ENCODE measurements at regions not wholly inside any gene's neighbourhood (a gene's known extent, or its start where the extent isn't known, plus 50 kb on each side); places are given as distances from the start of the nearest gene placed in this dataset.

DNA sequence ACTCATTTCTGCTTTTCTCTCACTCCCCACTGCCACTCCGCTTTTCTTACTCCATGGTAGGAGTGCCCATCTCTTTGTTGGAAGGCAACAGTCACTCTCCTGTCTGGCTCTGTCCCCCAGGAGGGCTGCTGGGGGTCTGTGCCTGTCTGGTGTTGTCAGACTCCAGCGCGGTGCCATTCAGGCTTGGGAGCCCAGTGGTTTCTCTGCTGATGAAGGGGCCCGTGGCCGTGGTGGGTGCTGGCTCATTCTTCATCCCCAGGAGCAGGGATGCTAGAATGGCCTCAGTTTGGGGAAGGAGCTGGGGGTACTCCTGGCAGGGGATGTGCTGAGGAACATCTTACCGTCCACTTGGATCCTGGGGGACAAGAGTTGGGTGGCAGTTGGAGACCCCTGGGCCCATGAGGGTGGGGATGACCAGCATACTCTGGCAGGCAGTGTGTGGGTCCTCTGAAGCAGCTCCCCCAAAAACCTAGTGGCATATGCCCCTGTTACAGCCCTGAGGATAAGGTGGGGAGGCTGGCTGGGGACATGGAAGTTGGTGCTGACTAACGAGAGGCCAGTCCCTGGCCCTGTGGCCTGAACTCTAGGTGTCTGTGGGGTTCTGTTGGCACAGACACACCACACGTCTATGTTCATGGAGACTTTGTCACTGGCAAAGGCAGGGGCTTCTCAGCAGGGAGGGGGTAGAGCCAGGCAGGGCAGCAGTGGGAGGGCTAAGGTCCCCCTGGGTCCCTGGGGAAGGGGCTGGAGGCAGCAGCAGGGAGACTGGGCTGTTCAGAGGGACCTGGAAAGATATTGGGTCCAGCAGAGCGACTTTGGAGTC is 102.8 kb upstream of the RET start:
- H3K9me3 ChIP-seq: no peaks in the 10 kb centered on the region
- peak; percentile 34 for DNase-seq (ENCODE audit: low spot score)
- TF ChIP-seq, protein P1, sequence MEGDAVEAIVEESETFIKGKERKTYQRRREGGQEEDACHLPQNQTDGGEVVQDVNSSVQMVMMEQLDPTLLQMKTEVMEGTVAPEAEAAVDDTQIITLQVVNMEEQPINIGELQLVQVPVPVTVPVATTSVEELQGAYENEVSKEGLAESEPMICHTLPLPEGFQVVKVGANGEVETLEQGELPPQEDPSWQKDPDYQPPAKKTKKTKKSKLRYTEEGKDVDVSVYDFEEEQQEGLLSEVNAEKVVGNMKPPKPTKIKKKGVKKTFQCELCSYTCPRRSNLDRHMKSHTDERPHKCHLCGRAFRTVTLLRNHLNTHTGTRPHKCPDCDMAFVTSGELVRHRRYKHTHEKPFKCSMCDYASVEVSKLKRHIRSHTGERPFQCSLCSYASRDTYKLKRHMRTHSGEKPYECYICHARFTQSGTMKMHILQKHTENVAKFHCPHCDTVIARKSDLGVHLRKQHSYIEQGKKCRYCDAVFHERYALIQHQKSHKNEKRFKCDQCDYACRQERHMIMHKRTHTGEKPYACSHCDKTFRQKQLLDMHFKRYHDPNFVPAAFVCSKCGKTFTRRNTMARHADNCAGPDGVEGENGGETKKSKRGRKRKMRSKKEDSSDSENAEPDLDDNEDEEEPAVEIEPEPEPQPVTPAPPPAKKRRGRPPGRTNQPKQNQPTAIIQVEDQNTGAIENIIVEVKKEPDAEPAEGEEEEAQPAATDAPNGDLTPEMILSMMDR (IDR thresholded peaks at IDR 0.05): no peak

DNA sequence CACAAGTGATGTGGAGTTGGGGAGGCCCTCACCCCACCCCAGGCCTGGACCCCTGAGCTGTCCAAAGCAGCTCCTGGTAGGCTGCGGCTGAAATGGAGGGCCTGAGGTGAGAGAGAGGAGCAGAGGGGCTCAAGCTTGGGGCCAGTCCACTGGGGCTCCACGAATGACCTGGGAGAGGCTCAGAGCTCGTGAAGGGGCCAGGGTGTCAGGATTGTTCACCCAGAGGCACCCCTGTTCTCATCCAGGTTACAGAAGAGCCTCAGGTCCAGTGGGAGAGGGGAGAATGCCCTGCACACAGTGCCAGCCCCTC is 102.2 kb upstream of the RET start:
- Histone ChIP-seq H3K36me3 (no peaks in the 10 kb centered on the region), H3K27ac (no peak overlapping the region), H3K27me3 (no peaks in the 10 kb centered on the region), H3K4me3 (no peak overlapping the region), H3K9me3 (no peaks in the 10 kb centered on the region), H3K4me1 (no peaks in the 10 kb centered on the region)
- DNase-seq (ENCODE audit: low spot score): no peak
- TF ChIP-seq, protein P1 (IDR thresholded peaks at IDR 0.05): no peak

More for the DNA sequence above, 102.8 kb upstream of the RET start:
- Histone ChIP-seq H3K36me3 (no peaks in the 10 kb centered on the region), H3K4me1 (no peaks in the 10 kb centered on the region), H3K4me3 (no peak overlapping the region), H3K27ac (no peak overlapping the region), H3K27me3 (no peaks in the 10 kb centered on the region)

DNA sequence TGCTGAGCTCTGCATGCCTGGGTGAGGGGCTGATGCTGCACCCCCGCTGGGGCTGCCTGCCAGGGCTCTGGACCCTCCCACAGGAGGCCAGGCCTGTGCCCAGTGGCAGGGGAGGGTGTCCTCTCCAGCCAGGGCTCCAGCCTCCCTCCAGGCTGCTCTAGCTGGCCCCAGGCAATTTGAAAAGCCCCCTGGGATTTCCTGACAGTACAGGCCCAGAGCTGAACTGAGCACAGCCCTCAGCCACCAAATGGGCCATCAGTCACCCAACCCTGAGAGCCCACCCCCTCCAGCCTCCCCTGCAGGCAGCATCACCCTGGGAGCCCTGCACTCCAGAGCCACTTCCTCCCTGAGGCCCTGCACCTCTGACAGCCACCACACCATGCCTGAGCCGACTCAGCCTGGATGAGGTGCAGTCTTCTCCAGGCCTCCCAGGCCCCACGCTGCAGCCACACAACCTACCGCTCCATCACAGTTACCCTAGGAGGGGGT is 101.8 kb upstream of the RET start:
- no peak for DNase-seq (ENCODE audit: low spot score)
- TF ChIP-seq, protein P1 (IDR thresholded peaks at IDR 0.05): no peak
- no peaks in the 10 kb centered on the region for H3K36me3 ChIP-seq
- no peak overlapping the region for H3K4me3 ChIP-seq
- no peaks in the 10 kb centered on the region for H3K9me3 ChIP-seq
- no peaks in the 10 kb centered on the region for H3K27me3 ChIP-seq
- H3K27ac ChIP-seq: no peak overlapping the region
- no peaks in the 10 kb centered on the region for H3K4me1 ChIP-seq

DNA sequence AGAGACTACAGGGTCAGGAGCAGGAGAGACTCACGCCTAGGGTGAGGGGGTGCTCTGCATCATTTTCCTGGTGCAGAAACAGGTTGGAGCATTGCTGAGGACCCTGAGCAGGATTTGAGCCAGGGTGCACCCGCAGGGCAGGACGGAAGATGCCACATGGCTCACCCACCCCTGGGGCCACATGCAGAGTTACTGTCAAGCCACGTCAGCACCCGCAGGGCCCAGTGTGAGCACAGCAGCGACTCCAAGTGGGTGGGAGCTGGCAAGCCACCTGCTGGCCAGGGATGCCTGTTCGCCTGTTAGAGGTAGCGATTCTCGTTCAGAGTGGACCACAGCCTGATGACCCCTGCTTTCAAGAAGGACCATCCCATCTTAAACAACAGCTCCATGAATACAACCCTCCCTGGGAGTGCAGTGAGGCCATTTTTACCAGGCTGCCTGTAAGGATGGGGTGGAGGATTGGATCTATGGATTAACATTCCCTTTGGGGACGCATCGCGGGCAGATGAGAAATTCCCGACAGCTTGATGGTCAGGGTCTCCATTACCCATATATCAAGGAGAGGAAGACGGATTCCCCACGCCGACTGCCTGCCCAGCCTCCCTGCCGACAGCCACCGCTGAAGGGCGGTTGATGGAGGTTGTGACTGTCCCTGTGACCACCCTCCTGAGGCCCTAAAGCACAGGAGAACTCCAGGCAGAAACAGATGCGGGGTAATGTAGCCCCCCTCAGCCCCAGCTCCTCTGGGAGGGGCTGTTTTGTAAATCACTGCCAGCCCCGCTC is 101.1 kb upstream of the RET start:
- TF ChIP-seq, protein P1 (IDR thresholded peaks at IDR 0.05): no peak
- Histone ChIP-seq H3K27me3 (no peaks in the 10 kb centered on the region), H3K27ac (no peak overlapping the region), H3K36me3 (no peaks in the 10 kb centered on the region), H3K9me3 (no peaks in the 10 kb centered on the region), H3K4me3 (no peak overlapping the region), H3K4me1 (no peaks in the 10 kb centered on the region)
- DNase-seq (ENCODE audit: low spot score): no peak

DNA sequence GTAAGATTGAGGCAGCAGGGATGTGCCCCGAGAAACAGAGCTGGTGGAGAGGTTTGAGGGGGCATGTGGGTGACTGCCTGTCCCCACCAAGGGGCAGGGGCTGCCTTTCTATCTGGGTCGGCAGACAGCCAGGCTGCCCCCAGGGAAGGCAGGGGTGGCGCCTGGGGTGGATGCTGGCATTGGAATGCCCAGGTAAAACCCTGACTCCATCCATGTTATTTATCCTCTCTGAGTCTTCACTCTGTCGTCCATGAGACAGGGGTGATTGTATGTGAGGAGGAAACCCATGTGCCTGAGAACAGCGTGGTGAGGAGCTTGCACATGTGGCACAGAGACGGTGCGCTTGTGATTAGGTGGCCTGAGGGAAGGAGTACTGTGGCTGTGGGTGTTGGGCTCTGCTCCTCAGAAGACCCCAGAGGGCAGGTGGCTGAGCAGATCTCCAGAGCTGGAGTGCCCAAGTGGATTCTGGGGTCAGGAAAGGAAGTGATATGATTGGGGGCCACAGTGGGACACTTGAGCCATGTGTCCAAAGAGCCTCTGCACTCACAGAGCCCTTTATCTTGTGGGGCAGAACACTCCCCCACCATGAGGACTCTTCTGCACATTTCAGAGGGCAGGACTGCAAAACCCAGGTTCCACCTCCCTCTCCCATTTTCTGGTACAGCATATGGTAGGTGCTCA is 100.4 kb upstream of the RET start:
- no peak overlapping the region for H3K4me3 ChIP-seq
- H3K27ac ChIP-seq: no peak overlapping the region
- H3K27me3 ChIP-seq: no peaks in the 10 kb centered on the region
- no peaks in the 10 kb centered on the region for H3K9me3 ChIP-seq
- H3K4me1 ChIP-seq: no peaks in the 10 kb centered on the region
- no peaks in the 10 kb centered on the region for H3K36me3 ChIP-seq
- TF ChIP-seq, protein P1 (IDR thresholded peaks at IDR 0.05): no peak
- no peak for DNase-seq (ENCODE audit: low spot score)

All from right atrium auricular region (tissue), 2 donors.